IMR-90 (cell line): ENCODE measurements at regions not wholly inside any gene's neighbourhood (a gene's known extent, or its start where the extent isn't known, plus 50 kb on each side); places are given as distances from the start of the nearest gene placed in this dataset.

ENCODE experiments used
- ATAC-seq: fragments of 200-7000 bp; cut with Tn5 transposase; 2 replicates; pipeline ENCODE4 v1.9.1; 2020; ENCODE audit warnings: low read depth, mild to moderate bottlenecking, moderate library complexity
- BruUV-seq: library from RNA; stranded (reverse); fragments of 400-500 nt; replicated peaks from 2 replicates; lab custom pipeline; 2021; lab: Mats Ljungman, UMichigan
- CTCF ChIA-PET: fragments of 300-600 bp; formaldehyde crosslinking; extraction: SDS; loops from one replicate; lab custom pipeline; 2021; ENCODE audit warnings: antibody characterized with exemption; lab: Yijun Ruan, JAX
- POLR2A ChIA-PET: fragments of 300-600 bp; sonication (Branson Sonifier 250); formaldehyde crosslinking; loops from one replicate; lab custom pipeline; 2022; ENCODE audit warnings: antibody characterized with exemption; ENCODE audit not compliant: unreplicated experiment; lab: Charles Lee
- DNase-seq: peaks from one replicate; pipeline ENCODE4 v3.0.0; 2013
- H2AFZ ChIP-seq: replicated peaks from 2 replicates; pipeline ENCODE3; 2013; ENCODE audit warnings: low read length, mild to moderate bottlenecking; ENCODE audit not compliant: poor library complexity
- H2AK5ac ChIP-seq: 2 replicates; pipeline ENCODE4 v1.6.1; 2013; ENCODE audit warnings: low read depth, low read length, inconsistent platforms
- H2AK9ac ChIP-seq: replicated peaks from 2 replicates; pipeline ENCODE3; 2013; ENCODE audit warnings: mild to moderate bottlenecking, low read depth, low read length, moderate library complexity; ENCODE audit not compliant: poor library complexity
- H2BK120ac ChIP-seq: 2 replicates; pipeline ENCODE4 v1.6.1; 2013; ENCODE audit warnings: low read depth, low read length, inconsistent platforms
- H2BK15ac ChIP-seq: 3 replicates; pipeline ENCODE4 v1.6.1; 2013; ENCODE audit warnings: low read depth, low read length, inconsistent platforms
- H2BK20ac ChIP-seq: 2 replicates; pipeline ENCODE4 v1.6.1; 2013; ENCODE audit warnings: low read depth, mild to moderate bottlenecking, inconsistent platforms, low read length, moderate library complexity
- H2BK5ac ChIP-seq: 2 replicates; pipeline ENCODE4 v1.6.1; 2013; ENCODE audit warnings: mild to moderate bottlenecking, low read depth, low read length, inconsistent platforms; ENCODE audit not compliant: poor library complexity, severe bottlenecking
- H3K14ac ChIP-seq: replicated peaks from 2 replicates; pipeline ENCODE4 v1.6.1; 2013; ENCODE audit warnings: low read depth, low read length, inconsistent platforms
- H3K18ac ChIP-seq: 2 replicates; pipeline ENCODE4 v1.6.1; 2013; ENCODE audit warnings: low read depth, low read length, control low read depth
- H3K23ac ChIP-seq: 2 replicates; pipeline ENCODE4 v1.6.1; 2013; ENCODE audit warnings: low read depth, low read length, inconsistent platforms
- H3K27ac ChIP-seq: 2 replicates; pipeline ENCODE4 v1.5.1; 2013; ENCODE audit warnings: mild to moderate bottlenecking, control low read depth, low read length; ENCODE audit not compliant: insufficient read depth
- H3K27me3 ChIP-seq: 2 replicates; pipeline ENCODE4 v1.6.1; 2013; ENCODE audit warnings: low read length; ENCODE audit not compliant: control insufficient read depth, insufficient read depth
- H3K36me3 ChIP-seq: 2 replicates; pipeline ENCODE4 v1.6.1; 2013; ENCODE audit warnings: low read length, mixed read lengths; ENCODE audit not compliant: control insufficient read depth, insufficient read depth
- H3K4ac ChIP-seq: 2 replicates; pipeline ENCODE4 v1.6.1; 2013; ENCODE audit warnings: low read depth, low read length, inconsistent platforms
- H3K4me1 ChIP-seq: 2 replicates; pipeline ENCODE4 v1.6.1; 2013; ENCODE audit warnings: low read length, mixed read lengths; ENCODE audit not compliant: control insufficient read depth, insufficient read depth
- H3K4me2 ChIP-seq: 2 replicates; pipeline ENCODE4 v1.6.1; 2013; ENCODE audit warnings: low read depth, mild to moderate bottlenecking, control low read depth, low read length, moderate library complexity
- H3K4me3 ChIP-seq: 2 replicates; pipeline ENCODE4 v1.5.1; 2013; ENCODE audit warnings: low read depth, mild to moderate bottlenecking, control low read depth, low read length, moderate library complexity; ENCODE audit not compliant: insufficient read depth
- H3K56ac ChIP-seq: 2 replicates; pipeline ENCODE4 v1.6.1; 2013; ENCODE audit warnings: low read length, inconsistent platforms; ENCODE audit not compliant: insufficient read depth; ENCODE audit errors: extremely low read depth
- H3K79me1 ChIP-seq, 2 experiments: 2 replicates each; pipeline ENCODE4 v1.6.1; 2013; ENCODE audit warnings: low read length in 2 of 2, inconsistent platforms in 1 of 2, low read depth in 1 of 2
- H3K9ac ChIP-seq: 2 replicates; pipeline ENCODE4 v1.6.1; 2013; ENCODE audit warnings: low read depth, low read length, control low read depth
- H3K9me1 ChIP-seq: 2 replicates; pipeline ENCODE4 v1.6.1; 2013; ENCODE audit warnings: low read length, inconsistent platforms; ENCODE audit not compliant: insufficient read depth
- H3K9me3 ChIP-seq: 2 replicates; pipeline ENCODE4 v1.6.1; 2013; ENCODE audit warnings: low read length; ENCODE audit not compliant: control insufficient read depth, insufficient read depth
- H4K20me1 ChIP-seq: 2 replicates; pipeline ENCODE4 v1.6.1; 2013; ENCODE audit warnings: low read length, inconsistent platforms; ENCODE audit not compliant: insufficient read depth
- H4K5ac ChIP-seq: 2 replicates; pipeline ENCODE4 v1.6.1; 2013; ENCODE audit warnings: mild to moderate bottlenecking, low read depth, low read length, control low read depth
- H4K8ac ChIP-seq, 2 experiments: 2 replicates each; pipeline ENCODE4 v1.6.1; 2013; ENCODE audit warnings: low read depth in 2 of 2, low read length in 2 of 2, control low read depth in 1 of 2, inconsistent platforms in 1 of 2
- H4K91ac ChIP-seq: 2 replicates; pipeline ENCODE4 v1.6.1; 2013; ENCODE audit warnings: low read depth, low read length, inconsistent platforms; ENCODE audit not compliant: insufficient read depth
- BHLHE40 ChIP-seq: fragments of 150-350 bp; IDR thresholded peaks from 2 replicates; pipeline ENCODE4 v1.6.1; 2016; ENCODE audit warnings: mild to moderate bottlenecking, low read depth, low read length
- CEBPB ChIP-seq: IDR thresholded peaks from 2 replicates; pipeline ENCODE4 v1.6.1; 2012; ENCODE audit warnings: low read depth, low read length, improper control_type of control experiment
- CHD1 ChIP-seq: IDR thresholded peaks from 2 replicates; pipeline ENCODE4 v1.6.1; 2012; ENCODE audit warnings: low read depth, low read length, improper control_type of control experiment
- CTCF ChIP-seq: conservative IDR thresholded peaks from 2 replicates; pipeline ENCODE4 v1.5.1; 2012; ENCODE audit warnings: mild to moderate bottlenecking, low read depth, low read length, improper control_type of control experiment
- ELK1 ChIP-seq: fragments of 150-350 bp; IDR thresholded peaks from 2 replicates; pipeline ENCODE4 v1.6.1; 2016; ENCODE audit warnings: low read depth, mild to moderate bottlenecking, low read length, moderate library complexity, borderline replicate concordance
- FOS ChIP-seq: fragments of 150-350 bp; IDR thresholded peaks from 2 replicates; pipeline ENCODE4 v1.6.1; 2016; ENCODE audit warnings: low read depth, low read length
- MAFK ChIP-seq: IDR thresholded peaks from 2 replicates; pipeline ENCODE4 v1.6.1; 2012; ENCODE audit warnings: low read depth, low read length, improper control_type of control experiment
- MAZ ChIP-seq: IDR thresholded peaks from 2 replicates; pipeline ENCODE4 v1.6.1; 2012; ENCODE audit warnings: low read depth, mild to moderate bottlenecking, low read length, improper control_type of control experiment, moderate library complexity, borderline replicate concordance
- MXI1 ChIP-seq: IDR thresholded peaks from 2 replicates; pipeline ENCODE4 v1.6.1; 2012; ENCODE audit warnings: low read depth, mild to moderate bottlenecking, low read length, moderate library complexity, borderline replicate concordance
- NFE2L2 ChIP-seq: fragments of 150-350 bp; IDR thresholded peaks from 2 replicates; pipeline ENCODE4 v1.6.1; 2016; ENCODE audit warnings: low read depth, mild to moderate bottlenecking, low read length
- POLR2A ChIP-seq: IDR thresholded peaks from 2 replicates; pipeline ENCODE4 v1.6.1; 2012; ENCODE audit warnings: mild to moderate bottlenecking, low read depth, low read length
- RAD21 ChIP-seq: IDR thresholded peaks from 2 replicates; pipeline ENCODE4 v1.6.1; 2012; ENCODE audit warnings: low read length, improper control_type of control experiment
- RCOR1 ChIP-seq: IDR thresholded peaks from 2 replicates; pipeline ENCODE4 v1.6.1; 2012; ENCODE audit warnings: mild to moderate bottlenecking, low read length, improper control_type of control experiment; ENCODE audit not compliant: insufficient replicate concordance
- RFX5 ChIP-seq: IDR thresholded peaks from 2 replicates; pipeline ENCODE4 v1.8.0; 2012; ENCODE audit warnings: low read depth, mild to moderate bottlenecking, low read length, moderate library complexity
- SMC3 ChIP-seq: fragments of 150-350 bp; IDR thresholded peaks from 2 replicates; pipeline ENCODE4 v1.6.1; 2016; ENCODE audit warnings: low read depth, mild to moderate bottlenecking, antibody characterized with exemption, low read length, moderate library complexity
- USF2 ChIP-seq: fragments of 150-350 bp; IDR thresholded peaks from 2 replicates; pipeline ENCODE4 v1.6.1; 2017; ENCODE audit warnings: mild to moderate bottlenecking, antibody characterized with exemption, low read length, low read depth
- WGBS, 2 experiments: methylation state at CpG; one replicate each; pipeline versions ENCODE4 v1.1.5 to v1.1.7; 2013; ENCODE audit warnings: missing lambda C conversion rate in 2 of 2; ENCODE audit not compliant: insufficient read length in 1 of 2; ENCODE audit errors: extremely low coverage in 2 of 2; 5-methylcytosine and 5-hydroxymethylcytosine counted together
- dilution Hi-C: fragments of 300-500 bp; cut with HindIII; formaldehyde crosslinking; loops from one replicate; pipeline ENCODE4 v1.14.3; 2018; ENCODE audit warnings: low sequenced_read_pairs; ENCODE audit not compliant: unreplicated experiment
- in situ Hi-C: fragments of 300-500 bp; cut with MboI; formaldehyde crosslinking; loops from 3 replicates; pipeline ENCODE4 v1.14.3; 2019; ENCODE audit warnings: low sequenced_read_pairs, inconsistent platforms, mixed read lengths
- intact Hi-C: fragments of 100-400 bp; cut with micrococcal nuclease; formaldehyde crosslinking; loops from 2 replicates; pipeline ENCODE4 v1.10.0; 2022

- Histone ChIP-seq H4K20me1 (no peaks in the 10 kb centered on the region), H3K23ac (no peak overlapping the region), H3K9me1 (0 out of 2 replicates have a peak, but pooled peaks cover 4% of the 10 kb centered on the region), H3K9me3 (no peaks in the 10 kb centered on the region), H3K9ac (no peak overlapping the region), H4K91ac (no peak overlapping the region), H2BK15ac (no peak overlapping the region), H3K27me3 (no peaks in the 10 kb centered on the region), H3K4me1 (no peaks in the 10 kb centered on the region), H3K4me3 (no peak overlapping the region), H4K8ac (no peak overlapping the region), H2BK5ac (peak overlapping the region; percentile 19), H3K18ac (no peak overlapping the region), H2BK20ac (no peak overlapping the region), H2AK5ac (no peak overlapping the region; the same call in 1 of the 2 replicates), H3K79me1 (no peaks in the 10 kb centered on the region), H3K4me2 (no peak overlapping the region; the same call in 1 of the 2 replicates), H3K14ac (no peak overlapping the region), H3K27ac (no peak overlapping the region), H2BK120ac (no peak overlapping the region), H3K36me3 (no peaks in the 10 kb centered on the region), H4K5ac (no peak overlapping the region), H3K4ac (no peak overlapping the region), H2AK9ac (no peak overlapping the region), H3K56ac (no peak overlapping the region), H2AFZ (no peak overlapping the region)
- ATAC-seq = peak; percentile 51
- CTCF ChIA-PET = no interaction called here
- in situ Hi-C loops (no loop called here), dilution Hi-C loops (no loop called here), intact Hi-C loops (no loop called here)
- BruUV-seq = no TSS peak
- DNase-seq = peak; percentile 51
- POLR2A ChIA-PET = no interaction called here
- TF ChIP-seq USF2 (no peak), RFX5 (no peak), RAD21 (no peak), NFE2L2 (no peak), MAZ (no peak), CTCF (no peak), CHD1 (no peak), RCOR1 (no peak), CEBPB (no peak), MXI1 (no peak), SMC3 (no peak), FOS (no peak; the same call in 1 of the 2 replicates), MAFK (no peak), POLR2A (no peak), BHLHE40 (no peak), ELK1 (no peak)
- no CpG with 5 or more reads among the region's 1 CpG for WGBS, 2 experiments
These were observed 332.5 kb upstream of the TRAM1L1 start for GRCh38 chr4:117417856-117418255.
